HepG2 (cell line): ENCODE measurements at regions not wholly inside any gene's neighbourhood (a gene's known extent, or its start where the extent isn't known, plus 50 kb on each side); places are given as distances from the start of the nearest gene placed in this dataset.

ENCODE experiments used
- ATAC-seq: fragments of 200-7000 bp; cut with Tn5 transposase; 3 replicates; pipeline ENCODE4 v1.9.1; 2020; ENCODE audit warnings: mild to moderate bottlenecking, moderate library complexity
- BruUV-seq: library from RNA; stranded (reverse); fragments of 400-500 nt; replicated peaks from 2 replicates; lab custom pipeline; 2021; lab: Mats Ljungman, UMichigan
- CTCF ChIA-PET: fragments of 300-600 bp; formaldehyde crosslinking; extraction: SDS; loops from one replicate; lab custom pipeline; 2021; ENCODE audit warnings: low total read pairs, inconsistent platforms, low intra/inter-chr PET ratio; lab: Yijun Ruan, JAX
- POLR2A ChIA-PET: fragments of 350-600 bp; sonication (Branson Sonifier 250); formaldehyde crosslinking; loops from one replicate; lab custom pipeline; 2020; ENCODE audit warnings: antibody characterized with exemption, inconsistent platforms; lab: Yijun Ruan, JAX
- DNase-seq: peaks from one replicate; pipeline ENCODE4 v3.0.0-alpha.2; 2015; ENCODE audit warnings: low spot score
- FAIRE-seq: peaks from 3 replicates; lab custom pipeline; 2011; peaks lifted over from hg19 to GRCh38; lab: Jason Lieb, UNC
- H2AFZ ChIP-seq: one replicate; pipeline ENCODE4 v1.6.1; 2011; ENCODE audit warnings: low read length, inconsistent platforms
- H3K27ac ChIP-seq: fragments of 300-600 bp; 3 replicates; pipeline ENCODE4 v1.8.0; 2011; ENCODE audit warnings: mixed run types, mild to moderate bottlenecking, mixed read lengths, low read length, inconsistent platforms; ENCODE audit not compliant: insufficient read depth; ENCODE audit errors: extremely low read length
- H3K27me3 ChIP-seq, 2 experiments: fragments of 200-600 bp in 1 of 2; 2 replicates in 1 of 2; 3 replicates in 1 of 2; pipeline versions ENCODE4 v1.6.0 to v1.8.0; 2011; ENCODE audit warnings: low read length in 2 of 2, mild to moderate bottlenecking in 2 of 2, moderate library complexity in 2 of 2, inconsistent platforms in 1 of 2; ENCODE audit not compliant: insufficient read depth in 2 of 2, control insufficient read depth in 1 of 2
- H3K36me3 ChIP-seq, 2 experiments: fragments of 200-600 bp in 1 of 2; replicated peaks in 1 of 2; 2 replicates in 1 of 2; 3 replicates in 1 of 2; pipeline versions ENCODE4 v1.5.1 to v1.8.0; 2011; ENCODE audit warnings: low read length in 2 of 2, inconsistent platforms in 1 of 2; ENCODE audit not compliant: insufficient read depth in 2 of 2, control insufficient read depth in 1 of 2
- H3K4me1 ChIP-seq: 2 replicates; pipeline ENCODE4 v1.5.1; 2012; ENCODE audit warnings: low read length, inconsistent platforms; ENCODE audit not compliant: insufficient read depth
- H3K4me2 ChIP-seq: 2 replicates; pipeline ENCODE4 v1.6.0; 2011; ENCODE audit warnings: low read depth, low read length, inconsistent platforms
- H3K4me3 ChIP-seq, 3 experiments: fragments of 200-600 bp in 1 of 3; sonication (generic), shearing (Covaris generic) in 1 of 3; replicated peaks in 1 of 3; 2 replicates each; pipeline ENCODE4 v1.5.1; 2011 to 2016; ENCODE audit warnings: low read length in 3 of 3, inconsistent platforms in 2 of 3, low read depth in 2 of 3, mild to moderate bottlenecking in 2 of 3, control low read depth in 1 of 3, mixed read lengths in 1 of 3; ENCODE audit not compliant: insufficient read depth in 1 of 3
- H3K79me2 ChIP-seq: one replicate; pipeline ENCODE4 v1.6.1; 2011; ENCODE audit warnings: low read length, inconsistent platforms; ENCODE audit not compliant: insufficient read depth
- H3K9ac ChIP-seq: 2 replicates; pipeline ENCODE4 v1.6.0; 2011; ENCODE audit warnings: mild to moderate bottlenecking, low read depth, low read length, inconsistent platforms; ENCODE audit not compliant: insufficient read depth
- H3K9me3 ChIP-seq: 2 replicates; pipeline ENCODE4 v1.5.1; 2012; ENCODE audit warnings: mild to moderate bottlenecking, low read length
- H4K20me1 ChIP-seq: 2 replicates; pipeline ENCODE4 v1.6.0; 2011; ENCODE audit warnings: inconsistent platforms, mild to moderate bottlenecking, low read length, moderate library complexity; ENCODE audit not compliant: insufficient read depth
- CC2D1A ChIP-seq: sonication (generic); formaldehyde crosslinking; IDR thresholded peaks from 2 replicates; pipeline ENCODE4 v1.8.1; 2023; ENCODE audit warnings: mild to moderate bottlenecking, missing genetic modification reagents
- EHMT2 ChIP-seq: fragments of 200-600 bp; sonication (generic); IDR thresholded peaks from 2 replicates; pipeline ENCODE4 v1.7.0; 2017; ENCODE audit warnings: antibody characterized with exemption, low read depth, low read length, borderline replicate concordance
- NFE2L2 ChIP-seq: fragments of 150-350 bp; IDR thresholded peaks from 2 replicates; pipeline ENCODE4 v1.6.1; 2014; ENCODE audit warnings: low read length
- NR3C1 ChIP-seq: sonication (generic); formaldehyde crosslinking; IDR thresholded peaks from 2 replicates; pipeline ENCODE4 v1.4.0; 2020; ENCODE audit warnings: missing genetic modification reagents
- SP140L ChIP-seq: sonication (generic); formaldehyde crosslinking; IDR thresholded peaks from 2 replicates; pipeline ENCODE4 v1.4.0; 2020; ENCODE audit warnings: missing genetic modification reagents, borderline replicate concordance
- USF2 ChIP-seq, 2 experiments: sonication (generic) in 1 of 2; formaldehyde crosslinking in 1 of 2; IDR thresholded peaks; 2 replicates each; pipeline versions ENCODE4 v1.5.1 to v1.6.1; 2011 to 2020; ENCODE audit warnings: borderline replicate concordance in 1 of 2, low read depth in 1 of 2, low read length in 1 of 2, mild to moderate bottlenecking in 1 of 2, missing genetic modification reagents in 1 of 2, moderate library complexity in 1 of 2
- ZHX1 ChIP-seq: sonication (generic); formaldehyde crosslinking; IDR thresholded peaks from 2 replicates; pipeline ENCODE4 v1.8.1; 2022; ENCODE audit warnings: low read depth, mild to moderate bottlenecking, missing genetic modification reagents
- ZNF24 ChIP-seq: fragments of 450-650 bp; IDR thresholded peaks from 2 replicates; pipeline ENCODE4 v1.6.1; 2017; ENCODE audit warnings: antibody characterized with exemption, mild to moderate bottlenecking
- ZNF512 ChIP-seq: sonication (generic); formaldehyde crosslinking; IDR thresholded peaks from 2 replicates; pipeline ENCODE4 v1.4.0; 2020; ENCODE audit warnings: mild to moderate bottlenecking, missing genetic modification reagents
- ZNF777 ChIP-seq: sonication (generic); formaldehyde crosslinking; IDR thresholded peaks from 2 replicates; pipeline ENCODE4 v1.4.0; 2020; ENCODE audit warnings: missing genetic modification reagents
- ZSCAN5A ChIP-seq: sonication (generic); formaldehyde crosslinking; IDR thresholded peaks from 2 replicates; pipeline ENCODE4 v1.8.0; 2022; ENCODE audit warnings: mild to moderate bottlenecking, missing genetic modification reagents, borderline replicate concordance
- whole genome bisulfite sequencing: methylation state at CpG from one replicate; pipeline ENCODE4 v1.1.6; 2017; ENCODE audit warnings: low lambda C conversion rate; 5-methylcytosine and 5-hydroxymethylcytosine counted together
- in situ Hi-C: cut with HindIII; loops from 2 replicates; pipeline ENCODE4 v1.10.0; 2017; ENCODE audit warnings: low pct_unique_long_range_greater_than_20kb; ENCODE audit not compliant: extremely low pct_ligation_motif_present
- intact Hi-C: fragments of 100-400 bp; cut with micrococcal nuclease; formaldehyde crosslinking; loops from one replicate; pipeline ENCODE4 v1.10.0; 2022; ENCODE audit not compliant: unreplicated experiment
- TF ChIP-seq, protein P1 (sequence below): sonication (generic); formaldehyde crosslinking; IDR thresholded peaks from 2 replicates; pipeline ENCODE4 v1.5.0; 2020; ENCODE audit warnings: mild to moderate bottlenecking, low read depth, missing genetic modification reagents, borderline replicate concordance
- TF ChIP-seq, protein P2 (sequence below): sonication (generic); formaldehyde crosslinking; IDR thresholded peaks from 2 replicates; pipeline ENCODE4 v1.8.0; 2022; ENCODE audit warnings: missing genetic modification reagents, mild to moderate bottlenecking, inconsistent platforms, borderline replicate concordance

DNA sequence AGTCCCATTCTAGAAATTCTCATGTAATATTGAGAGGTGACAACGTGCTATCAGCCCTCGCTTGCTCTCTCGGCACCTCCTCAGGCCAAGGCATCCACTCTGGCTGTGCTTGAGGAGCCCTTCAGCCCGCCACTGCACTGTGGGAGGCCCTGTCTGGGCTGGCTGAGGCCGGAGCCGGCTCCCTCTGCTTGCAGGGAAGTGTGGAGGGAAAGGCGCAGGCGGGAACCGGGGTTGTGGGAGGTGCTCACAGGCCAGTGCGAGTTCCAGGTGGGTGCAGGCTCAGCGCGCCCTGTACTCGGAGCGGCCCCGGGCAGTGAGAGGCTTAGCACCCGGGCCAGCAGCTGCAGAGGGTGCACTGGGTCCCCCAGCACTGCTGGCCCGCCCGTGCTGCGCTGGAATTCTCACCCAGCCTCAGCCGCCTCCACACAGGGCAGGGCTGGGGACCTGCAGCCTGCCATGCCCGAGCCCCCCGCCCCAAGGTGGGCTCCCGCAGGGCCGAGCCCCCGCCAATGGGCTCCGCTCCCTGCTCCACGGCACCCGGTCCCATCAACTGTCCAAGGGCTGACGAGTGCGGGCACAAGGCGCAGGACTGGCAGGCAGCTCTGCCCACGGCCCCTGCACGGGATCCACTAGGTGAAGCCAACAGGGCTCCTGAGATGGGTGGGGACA is 1680.6 kb upstream of the LRRTM1 start:
- Histone ChIP-seq H3K4me3 (no peak overlapping the region), H3K4me1 (no peaks in the 10 kb centered on the region), H3K9me3 (peaks cover 6% of the 10 kb centered on the region; the same call in 1 of the 2 replicates), H3K9ac (no peak overlapping the region), H4K20me1 (no peaks in the 10 kb centered on the region), H3K27me3 (no peaks in the 10 kb centered on the region), H2AFZ (no peak overlapping the region), H3K27ac (no peak overlapping the region), H3K36me3 (no peaks in the 10 kb centered on the region), H3K79me2 (no peaks in the 10 kb centered on the region), H3K4me2 (no peak overlapping the region)
- intact Hi-C loops, result no loop called here
- no peak for FAIRE-seq
- CTCF ChIA-PET, result no interaction called here
- POLR2A ChIA-PET, result no interaction called here
- in situ Hi-C loops, result no loop called here
- DNase-seq, result no peak
- no TSS peak for BruUV-seq
- WGBS, result 54% methylated on average over 26 of the region's 33 CpGs
- no peak for ATAC-seq
- TF ChIP-seq NFE2L2 (no peak), ZNF777 (CRISPR knock-in tag) (no peak), SP140L (CRISPR knock-in tag) (no peak), ZNF512 (CRISPR knock-in tag) (no peak), ZNF24 (no peak), NR3C1 (no peak), ZHX1 (CRISPR knock-in tag) (no peak), EHMT2 (no peak), CC2D1A (CRISPR knock-in tag) (no peak), ZSCAN5A (CRISPR knock-in tag) (no peak), USF2 (IDR thresholded peaks at IDR 0.05; ENCODE audit: low read depth, low read length) (no peak), USF2 (CRISPR knock-in tag; IDR thresholded peaks at IDR 0.05; ENCODE audit: borderline replicate concordance) (no peak)
- TF ChIP-seq, protein P1, sequence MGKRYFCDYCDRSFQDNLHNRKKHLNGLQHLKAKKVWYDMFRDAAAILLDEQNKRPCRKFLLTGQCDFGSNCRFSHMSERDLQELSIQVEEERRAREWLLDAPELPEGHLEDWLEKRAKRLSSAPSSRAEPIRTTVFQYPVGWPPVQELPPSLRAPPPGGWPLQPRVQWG (CRISPR knock-in tag), result no peak
- TF ChIP-seq, protein P2, sequence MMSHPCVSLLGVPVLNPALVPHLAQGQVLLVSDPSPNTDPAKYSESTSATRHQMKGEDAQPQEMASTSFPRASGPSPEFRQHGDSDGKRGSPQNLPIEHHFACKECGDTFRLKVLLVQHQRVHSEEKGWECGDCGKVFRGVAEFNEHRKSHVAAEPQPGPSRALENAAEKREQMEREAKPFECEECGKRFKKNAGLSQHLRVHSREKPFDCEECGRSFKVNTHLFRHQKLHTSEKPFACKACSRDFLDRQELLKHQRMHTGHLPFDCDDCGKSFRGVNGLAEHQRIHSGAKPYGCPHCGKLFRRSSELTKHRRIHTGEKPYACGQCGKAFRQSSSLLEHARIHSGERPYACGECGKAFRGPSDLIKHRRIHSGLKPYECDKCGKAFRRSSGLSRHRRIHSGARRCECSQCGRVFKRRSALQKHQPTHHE, result no peak
